H9 (cell line): ENCODE measurements at regions not wholly inside any gene's neighbourhood (a gene's known extent, or its start where the extent isn't known, plus 50 kb on each side); places are given as distances from the start of the nearest gene placed in this dataset.

Source experiments
- DNase-seq: peaks from one replicate; pipeline ENCODE4 v3.0.0-alpha.2; 2017
- H2AFZ ChIP-seq: one replicate; pipeline ENCODE4 v1.6.1; 2013; ENCODE audit warnings: mild to moderate bottlenecking, low read length, control low read depth, moderate library complexity
- H2AK5ac ChIP-seq: 2 replicates; pipeline ENCODE4 v1.6.1; 2013; ENCODE audit warnings: low read length, control low read depth, mixed read lengths; ENCODE audit not compliant: insufficient read length
- H2BK120ac ChIP-seq: one replicate; pipeline ENCODE4 v1.6.1; 2013; ENCODE audit warnings: low read depth, mild to moderate bottlenecking, low read length, control low read depth, inconsistent platforms; ENCODE audit not compliant: poor library complexity, severe bottlenecking
- H2BK12ac ChIP-seq: 2 replicates; pipeline ENCODE4 v1.6.1; 2013; ENCODE audit warnings: low read length, control low read depth, mixed read lengths, low read depth; ENCODE audit not compliant: insufficient read length
- H2BK15ac ChIP-seq: 2 replicates; pipeline ENCODE4 v1.6.1; 2013; ENCODE audit warnings: low read depth, low read length, control low read depth
- H2BK20ac ChIP-seq: one replicate; pipeline ENCODE4 v1.6.1; 2013; ENCODE audit warnings: low read depth, mild to moderate bottlenecking, low read length, control low read depth, inconsistent platforms; ENCODE audit not compliant: poor library complexity, severe bottlenecking
- H2BK5ac ChIP-seq: 2 replicates; pipeline ENCODE4 v1.6.1; 2013; ENCODE audit warnings: low read length, control low read depth, mixed read lengths; ENCODE audit not compliant: insufficient read length
- H3K14ac ChIP-seq: 2 replicates; pipeline ENCODE4 v1.6.1; 2013; ENCODE audit warnings: low read length, control low read depth; ENCODE audit not compliant: insufficient read depth
- H3K18ac ChIP-seq: 2 replicates; pipeline ENCODE4 v1.6.1; 2013; ENCODE audit warnings: low read depth, mild to moderate bottlenecking, mixed read lengths, low read length, control low read depth; ENCODE audit not compliant: insufficient read length
- H3K23ac ChIP-seq: 2 replicates; pipeline ENCODE4 v1.6.1; 2013; ENCODE audit warnings: low read length, control low read depth, mixed read lengths, low read depth; ENCODE audit not compliant: insufficient read length
- H3K23me2 ChIP-seq: 2 replicates; pipeline ENCODE4 v1.6.1; 2013; ENCODE audit warnings: low read depth, mild to moderate bottlenecking, mixed read lengths, low read length, control low read depth; ENCODE audit not compliant: insufficient read length, poor library complexity, severe bottlenecking
- H3K27ac ChIP-seq: 2 replicates; pipeline ENCODE4 v1.5.1; 2013; ENCODE audit warnings: low read length, control low read depth, mixed read lengths, low read depth; ENCODE audit not compliant: insufficient read length
- H3K27me3 ChIP-seq: 2 replicates; pipeline ENCODE4 v1.6.1; 2013; ENCODE audit warnings: low read length, control low read depth, inconsistent platforms; ENCODE audit not compliant: insufficient read depth
- H3K4ac ChIP-seq: 2 replicates; pipeline ENCODE4 v1.6.1; 2013; ENCODE audit warnings: low read depth, mild to moderate bottlenecking, control low read depth, inconsistent platforms, low read length, moderate library complexity
- H3K4me1 ChIP-seq: 2 replicates; pipeline ENCODE4 v1.6.1; 2013; ENCODE audit warnings: low read length, control low read depth, inconsistent platforms; ENCODE audit not compliant: insufficient read depth
- H3K4me2 ChIP-seq: 2 replicates; pipeline ENCODE4 v1.6.1; 2013; ENCODE audit warnings: low read length, control low read depth, mixed read lengths; ENCODE audit not compliant: insufficient read length, insufficient read depth
- H3K56ac ChIP-seq: 2 replicates; pipeline ENCODE4 v1.6.1; 2013; ENCODE audit warnings: low read depth, mild to moderate bottlenecking, mixed read lengths, low read length, control low read depth; ENCODE audit not compliant: insufficient read length
- H3K79me1 ChIP-seq: 2 replicates; pipeline ENCODE4 v1.6.1; 2013; ENCODE audit warnings: low read depth, mild to moderate bottlenecking, moderate library complexity, low read length, control low read depth, inconsistent platforms; ENCODE audit not compliant: insufficient read depth, poor library complexity, severe bottlenecking
- H3K79me2 ChIP-seq: 2 replicates; pipeline ENCODE4 v1.6.1; 2013; ENCODE audit warnings: low read length, control low read depth, inconsistent platforms; ENCODE audit not compliant: insufficient read depth
- H3K9ac ChIP-seq: 2 replicates; pipeline ENCODE4 v1.6.1; 2013; ENCODE audit warnings: low read length, control low read depth, mixed read lengths; ENCODE audit not compliant: insufficient read length; ENCODE audit errors: extremely low read depth
- H3K9me3 ChIP-seq: one replicate; pipeline ENCODE4 v1.6.1; 2013; ENCODE audit warnings: low read depth, low read length, inconsistent platforms; ENCODE audit not compliant: control insufficient read depth
- H3T11ph ChIP-seq: one replicate; pipeline ENCODE4 v1.6.1; 2013; ENCODE audit warnings: mild to moderate bottlenecking, low read length, control low read depth, inconsistent platforms
- H4K20me1 ChIP-seq: one replicate; pipeline ENCODE4 v1.6.1; 2013; ENCODE audit not compliant: control insufficient read depth, insufficient read length, insufficient read depth
- H4K5ac ChIP-seq: 2 replicates; pipeline ENCODE4 v1.6.1; 2013; ENCODE audit warnings: low read depth, mild to moderate bottlenecking, mixed read lengths, low read length, control low read depth; ENCODE audit not compliant: insufficient read length
- H4K8ac ChIP-seq: replicated peaks from 2 replicates; pipeline ENCODE4 v1.6.1; 2013; ENCODE audit warnings: low read length, control low read depth, mixed read lengths, low read depth; ENCODE audit not compliant: insufficient read length
- H4K91ac ChIP-seq: 2 replicates; pipeline ENCODE4 v1.6.1; 2013; ENCODE audit warnings: low read depth, mild to moderate bottlenecking, moderate library complexity, mixed read lengths, low read length, control low read depth; ENCODE audit not compliant: insufficient read length
- H3K27ac Mint-ChIP-seq, 3 experiments: 2 replicates in 2 of 3; 3 replicates in 1 of 3; pipeline ENCODE4 v1.8.0; 2020 to 2021; ENCODE audit warnings: mixed read lengths in 3 of 3, mild to moderate bottlenecking in 1 of 3, moderate library complexity in 1 of 3
- H3K27me3 Mint-ChIP-seq: 2 replicates; pipeline ENCODE4 v1.8.0; 2021; ENCODE audit warnings: low read depth, mild to moderate bottlenecking, moderate library complexity, mixed read lengths
- H3K36me3 Mint-ChIP-seq, 3 experiments: 2 replicates in 2 of 3; 3 replicates in 1 of 3; pipeline ENCODE4 v1.8.0; 2020 to 2021; ENCODE audit warnings: low read depth in 3 of 3, mixed read lengths in 3 of 3; ENCODE audit not compliant: insufficient read depth in 1 of 3
- H3K4me1 Mint-ChIP-seq, 2 experiments: 2 replicates each; pipeline ENCODE4 v1.8.0; 2020; ENCODE audit warnings: mixed read lengths in 2 of 2
- H3K4me3 Mint-ChIP-seq, 2 experiments: 2 replicates in 1 of 2; 3 replicates in 1 of 2; pipeline ENCODE4 v1.8.0; 2020 to 2021; ENCODE audit warnings: mild to moderate bottlenecking in 2 of 2, mixed read lengths in 2 of 2, moderate library complexity in 1 of 2
- H3K9me3 Mint-ChIP-seq, 2 experiments: 2 replicates in 1 of 2; 3 replicates in 1 of 2; pipeline ENCODE4 v1.8.0; 2020; ENCODE audit warnings: mild to moderate bottlenecking in 2 of 2, mixed read lengths in 2 of 2, moderate library complexity in 1 of 2
- WGBS: extraction: QIAGEN DNeasy Blood & Tissue Kit; methylation state at CpG from one replicate; pipeline ENCODE4 v1.1.7; 2013; ENCODE audit warnings: missing lambda C conversion rate, low lambda C conversion rate, mixed read lengths; ENCODE audit not compliant: insufficient read length; ENCODE audit errors: extremely low coverage; 5-methylcytosine and 5-hydroxymethylcytosine counted together
- TF ChIP-seq, protein P1 (sequence below): fragments of 200-600 bp; sonication (generic); conservative IDR thresholded peaks from 3 replicates; pipeline ENCODE4 v1.8.0; 2021; ENCODE audit warnings: antibody characterized with exemption, mild to moderate bottlenecking

DNA sequence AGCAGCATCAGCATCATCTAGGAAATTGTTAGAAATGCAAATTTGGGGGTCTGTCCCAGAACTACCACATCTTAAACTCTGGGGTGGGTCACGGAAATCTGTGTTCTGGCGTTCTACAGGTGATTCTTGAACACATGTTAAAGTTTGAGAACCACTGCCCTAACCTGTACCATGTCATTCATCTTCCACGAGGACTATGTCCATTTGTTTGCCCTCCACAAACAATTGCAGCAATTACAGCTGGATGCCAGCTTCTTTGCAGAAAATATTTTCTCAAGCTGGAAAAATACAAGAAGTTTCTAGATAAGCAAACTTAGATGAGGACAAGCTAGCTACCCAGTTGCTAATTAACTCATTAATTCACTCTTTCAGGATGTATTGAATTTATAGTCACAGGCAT lies 54.1 kb downstream of the MAFB start:
- no peak overlapping the region for H2AK5ac ChIP-seq
- H3K27me3 Mint-ChIP-seq, result peaks cover 8% of the 10 kb centered on the region
- H3K4me3 Mint-ChIP-seq, result no peak overlapping the region
- no peak overlapping the region for H3K56ac ChIP-seq
- no peaks in the 10 kb centered on the region for H3K4me1 ChIP-seq
- no peak overlapping the region for H4K5ac ChIP-seq
- H3K4me2 ChIP-seq, result no peak overlapping the region
- no peak for DNase-seq
- no peak overlapping the region for H2BK5ac ChIP-seq
- H3K36me3 Mint-ChIP-seq, result no peaks in the 10 kb centered on the region
- no peak overlapping the region for H4K8ac ChIP-seq
- no peak overlapping the region for H3K14ac ChIP-seq
- H3K4ac ChIP-seq, result no peak overlapping the region
- H3K18ac ChIP-seq, result no peak overlapping the region
- no peak overlapping the region for H2BK12ac ChIP-seq
- no peaks in the 10 kb centered on the region; a peak in 1 of 5 replicates for H3K9me3 Mint-ChIP-seq
- H3K27ac Mint-ChIP-seq, result no peak overlapping the region
- H3K79me1 ChIP-seq, result no peaks in the 10 kb centered on the region
- H3K4me1 Mint-ChIP-seq, result peaks cover 0 to 4% of the 10 kb centered on the region in 2 experiments; a peak in 1 of 4 replicates
- no peak overlapping the region for H2BK15ac ChIP-seq
- WGBS, result no CpG with 5 or more reads among the region's 3 CpGs
- H3K79me2 ChIP-seq, result no peaks in the 10 kb centered on the region
- H3K27ac ChIP-seq, result no peak overlapping the region
- H2BK20ac ChIP-seq, result no peak overlapping the region
- H3K9me3 ChIP-seq, result no peaks in the 10 kb centered on the region
- H3K23ac ChIP-seq, result no peak overlapping the region
- no peak overlapping the region for H2BK120ac ChIP-seq
- H4K20me1 ChIP-seq, result no peaks in the 10 kb centered on the region
- H3T11ph ChIP-seq, result no peak overlapping the region
- TF ChIP-seq, protein P1, sequence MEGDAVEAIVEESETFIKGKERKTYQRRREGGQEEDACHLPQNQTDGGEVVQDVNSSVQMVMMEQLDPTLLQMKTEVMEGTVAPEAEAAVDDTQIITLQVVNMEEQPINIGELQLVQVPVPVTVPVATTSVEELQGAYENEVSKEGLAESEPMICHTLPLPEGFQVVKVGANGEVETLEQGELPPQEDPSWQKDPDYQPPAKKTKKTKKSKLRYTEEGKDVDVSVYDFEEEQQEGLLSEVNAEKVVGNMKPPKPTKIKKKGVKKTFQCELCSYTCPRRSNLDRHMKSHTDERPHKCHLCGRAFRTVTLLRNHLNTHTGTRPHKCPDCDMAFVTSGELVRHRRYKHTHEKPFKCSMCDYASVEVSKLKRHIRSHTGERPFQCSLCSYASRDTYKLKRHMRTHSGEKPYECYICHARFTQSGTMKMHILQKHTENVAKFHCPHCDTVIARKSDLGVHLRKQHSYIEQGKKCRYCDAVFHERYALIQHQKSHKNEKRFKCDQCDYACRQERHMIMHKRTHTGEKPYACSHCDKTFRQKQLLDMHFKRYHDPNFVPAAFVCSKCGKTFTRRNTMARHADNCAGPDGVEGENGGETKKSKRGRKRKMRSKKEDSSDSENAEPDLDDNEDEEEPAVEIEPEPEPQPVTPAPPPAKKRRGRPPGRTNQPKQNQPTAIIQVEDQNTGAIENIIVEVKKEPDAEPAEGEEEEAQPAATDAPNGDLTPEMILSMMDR, result no peak
- no peaks in the 10 kb centered on the region; the same call in 1 of the 2 replicates for H3K27me3 ChIP-seq
- no peak overlapping the region for H3K9ac ChIP-seq
- H2AFZ ChIP-seq, result no peak overlapping the region
- H3K23me2 ChIP-seq, result no peaks in the 10 kb centered on the region
- no peak overlapping the region for H4K91ac ChIP-seq
